ENCODE measurements at regions not wholly inside any gene's neighbourhood (a gene's known extent, or its start where the extent isn't known, plus 50 kb on each side); places are given as distances from the start of the nearest gene placed in this dataset.

DNA sequence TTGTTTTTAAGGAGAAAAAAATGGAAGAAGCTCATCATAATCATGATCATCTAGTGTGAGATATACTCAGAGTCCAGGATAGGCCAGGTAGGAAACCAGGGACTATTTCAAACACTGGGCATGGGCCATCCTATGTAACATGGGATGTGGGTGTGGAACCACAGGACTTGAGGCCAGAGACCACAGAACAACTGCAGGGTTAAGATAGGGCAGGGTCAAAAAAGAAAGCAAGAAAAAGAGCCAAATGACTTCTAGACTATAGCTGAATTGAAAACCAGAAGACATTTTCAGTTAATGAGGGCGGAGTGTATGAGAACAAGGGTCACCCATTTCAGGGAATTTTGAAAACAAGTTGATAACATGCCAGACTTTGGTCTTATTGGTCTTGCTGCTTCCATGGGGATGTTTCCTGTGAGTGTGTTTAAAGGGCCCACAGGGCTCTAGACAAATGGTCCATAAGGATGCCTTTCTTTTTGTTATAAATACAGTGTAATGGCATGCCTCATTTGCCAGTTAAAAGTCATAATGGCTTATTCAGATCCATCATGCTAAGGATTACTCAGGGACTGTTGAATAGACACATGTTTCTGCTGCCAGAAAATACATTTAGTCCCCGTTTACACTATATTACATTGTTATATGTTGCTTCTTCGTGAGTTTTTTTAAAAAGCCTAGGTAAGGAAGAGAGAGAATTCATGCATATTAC, 182.0 kb upstream of the C21orf91 start:
- 95% methylated on average over 3 of the region's 3 CpGs; no CpG with 5 or more reads in 1 of the 2 experiments for WGBS, 2 experiments (ENCODE audit: extremely low coverage in 1 of 2, insufficient coverage in 1 of 2, insufficient read length in 1 of 2, insufficient replicate concordance in 2 of 2, low coverage in 1 of 2, low lambda C conversion rate in 2 of 2, missing lambda C conversion rate in 1 of 2)
- Histone ChIP-seq H4K5ac (ENCODE audit: insufficient read length, low read depth, low read length) (no peak overlapping the region), H2BK120ac (replicated peaks; ENCODE audit: low read depth, low read length) (no peak overlapping the region), H3K36me3 (ENCODE audit: control insufficient read depth in 2 of 4, insufficient read depth in 4 of 4, low read length in 3 of 4) (peaks cover 0 to 9% (median 0%) of the 10 kb centered on the region in 4 experiments; a peak in 1 of 8 replicates), H3K4me1 (replicated peaks in 1 of 4; ENCODE audit: control insufficient read depth in 3 of 4, insufficient read depth in 4 of 4, low read length in 3 of 4) (no peaks in the 10 kb centered on the region), H3K79me2 (ENCODE audit: control insufficient read depth in 1 of 2, insufficient read depth in 2 of 2, low read length in 2 of 2) (no peaks in the 10 kb centered on the region), H3K9ac (replicated peaks in 1 of 4; ENCODE audit: extremely low read depth in 1 of 4, low read depth in 3 of 4, low read length in 3 of 4) (no peak overlapping the region), H3K27me3 (replicated peaks in 1 of 4; ENCODE audit: control insufficient read depth in 3 of 4, extremely low read depth in 1 of 4, insufficient read depth in 3 of 4, low read length in 3 of 4) (no peaks in the 10 kb centered on the region), H3K4ac (replicated peaks; ENCODE audit: insufficient read length, low read depth, low read length) (no peak overlapping the region), H3K79me1 (ENCODE audit: low read depth, low read length) (no peaks in the 10 kb centered on the region), H3K4me2 (ENCODE audit: insufficient read depth in 1 of 2, low read depth in 2 of 2, low read length in 2 of 2) (no peak overlapping the region), H3K9me3 (ENCODE audit: insufficient read depth in 2 of 2, low read depth in 1 of 2, low read length in 1 of 2) (peaks cover 11 to 19% of the 10 kb centered on the region in 2 experiments), H3K4me3 (ENCODE audit: extremely low read depth in 1 of 4, insufficient read depth in 2 of 4, low read depth in 3 of 4, low read length in 4 of 4) (no peak overlapping the region), H3K14ac (ENCODE audit: insufficient read length) (no peak overlapping the region), H2BK20ac (ENCODE audit: low read length) (no peak overlapping the region), H4K8ac (ENCODE audit: extremely low read depth, insufficient read depth, low read length) (no peak overlapping the region), H4K91ac (replicated peaks; ENCODE audit: insufficient read length, low read length) (no peak overlapping the region), H2BK12ac (ENCODE audit: low read depth, low read length) (no peak overlapping the region), H2BK5ac (ENCODE audit: low read depth, low read length) (no peak overlapping the region), H2BK15ac (ENCODE audit: low read length) (no peak overlapping the region), H3K23me2 (ENCODE audit: low read depth, low read length) (no peaks in the 10 kb centered on the region), H3K23ac (ENCODE audit: insufficient read length) (no peak overlapping the region), H3K18ac (ENCODE audit: extremely low read depth, low read length) (no peak overlapping the region), H3K56ac (replicated peaks; ENCODE audit: insufficient read length, low read depth, low read length) (no peak overlapping the region), H2AFZ (ENCODE audit: low read length) (no peak overlapping the region), H2AK5ac (ENCODE audit: low read depth, low read length) (no peak overlapping the region), H3K27ac (ENCODE audit: low read depth, low read length) (no peak overlapping the region), H4K20me1 (replicated peaks in 1 of 2; ENCODE audit: control insufficient read depth in 1 of 2, insufficient read depth in 2 of 2, low read length in 2 of 2) (no peaks in the 10 kb centered on the region)
- POLR2A ChIA-PET (ENCODE audit: partially characterized antibody): no interaction called here
- FAIRE-seq: no peak
- TF ChIP-seq PHF8 (conservative IDR thresholded peaks at IDR 0.05; ENCODE audit: low read depth, low read length) (no peak), TAF1 (IDR thresholded peaks at IDR 0.05; ENCODE audit: low read depth, low read length) (no peak)
- CTCF ChIA-PET (ENCODE audit: partially characterized antibody): interaction anchor here (1.1 kb wide), 1 partner anchor 78 kb away, joined by 3 read pairs; no protein-coding TSS in a partner anchor
- no peak for DNase-seq (ENCODE audit: low read depth in 1 of 2, low spot score in 2 of 2)
